HT-29 (cell line): ENCODE measurements at regions not wholly inside any gene's neighbourhood (a gene's known extent, or its start where the extent isn't known, plus 50 kb on each side); places are given as distances from the start of the nearest gene placed in this dataset.

Experiments used
- DNase-seq: peaks from one replicate; pipeline ENCODE4 v3.0.0-alpha.2; 2015; ENCODE audit warnings: low spot score

DNA sequence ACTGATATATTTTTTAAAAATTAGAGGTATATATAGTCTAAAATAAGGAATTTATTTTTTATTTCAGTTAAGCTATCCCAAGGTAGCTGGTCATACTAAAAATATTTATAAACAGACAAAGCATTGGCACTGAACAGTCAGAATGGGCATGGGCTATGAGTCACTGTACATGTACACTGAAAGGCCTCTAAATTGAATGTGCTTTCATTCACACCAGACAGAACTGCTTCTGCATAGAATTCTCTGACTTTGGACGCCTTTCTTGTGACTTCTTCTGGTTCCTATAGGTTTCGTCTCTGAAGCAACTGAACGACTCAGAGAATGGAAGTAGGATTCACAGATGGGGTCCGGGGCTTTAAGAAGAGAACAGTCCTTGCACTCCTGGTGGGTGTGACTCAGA, 394.8 kb upstream of the MEF2C start:
- no peak for DNase-seq

DNA sequence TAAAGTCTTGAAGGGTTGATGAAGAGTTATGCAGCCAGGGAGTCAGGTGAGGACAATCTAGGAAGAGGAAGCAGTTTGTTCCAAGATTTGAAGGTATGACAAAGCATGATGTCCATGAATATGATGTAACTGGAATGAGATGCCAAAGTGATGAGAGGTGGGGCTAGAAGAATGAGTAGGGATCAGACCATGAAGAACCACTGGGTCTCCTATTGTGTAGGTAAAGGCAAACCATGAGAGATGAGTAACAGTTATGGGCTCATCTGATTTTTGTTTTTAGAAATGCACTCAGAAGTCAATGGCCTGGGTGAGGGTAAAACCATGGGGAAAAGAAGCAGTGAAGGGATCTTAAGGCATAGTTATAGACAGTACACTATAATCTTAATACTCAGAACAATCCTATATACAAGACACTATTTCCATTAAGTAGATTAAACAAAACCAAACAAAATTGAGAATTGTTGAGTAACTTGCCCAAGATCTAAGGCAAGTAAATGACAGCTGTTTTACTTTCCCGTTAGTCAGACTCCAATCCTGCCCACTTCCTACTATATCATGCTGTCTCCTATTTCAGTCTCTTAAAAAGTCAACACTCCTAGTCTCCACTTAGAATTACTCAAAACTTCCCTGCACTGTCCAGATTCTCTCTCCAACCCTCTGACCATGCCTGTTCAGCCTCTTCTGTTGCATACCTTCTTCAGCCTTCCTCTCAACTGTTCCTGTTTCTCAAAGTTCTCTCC, 393.8 kb upstream of the MEF2C start:
- no peak for DNase-seq

DNA sequence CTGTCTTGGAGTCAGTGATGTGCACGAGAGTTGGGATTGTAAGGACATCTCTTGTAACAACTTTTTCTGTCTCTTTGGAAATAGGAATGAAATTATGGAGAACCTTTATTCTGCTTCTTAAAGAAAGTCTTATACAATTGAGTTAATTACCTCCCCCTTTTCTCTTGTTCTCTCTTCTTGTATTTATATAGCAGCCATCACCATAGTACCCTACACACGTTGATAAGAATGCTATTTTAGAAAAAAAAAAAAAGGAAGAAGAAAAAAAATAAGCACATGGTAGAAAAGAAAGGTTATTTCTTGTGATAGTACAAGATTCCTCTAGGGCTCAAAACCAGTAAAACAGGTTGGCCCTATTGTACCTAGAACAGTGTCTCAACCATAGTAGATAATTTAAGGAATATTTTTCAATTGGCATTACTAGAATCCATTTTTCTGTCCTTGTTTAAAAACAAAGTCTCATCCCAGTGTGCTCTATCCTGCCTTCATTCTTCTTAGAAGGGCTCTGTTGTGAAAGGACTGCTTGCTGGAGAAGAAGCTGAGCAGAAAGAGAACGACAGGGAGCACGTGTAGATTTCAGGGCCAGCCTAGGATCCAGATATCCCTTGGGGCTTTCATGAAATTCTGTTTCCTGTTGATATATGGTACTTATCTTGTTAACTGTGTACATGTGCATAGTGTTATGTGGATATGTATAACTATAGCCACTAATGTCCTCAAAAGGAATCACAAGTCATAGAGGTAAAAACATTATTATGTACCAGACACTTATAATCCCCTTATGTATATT, 392.3 kb upstream of the MEF2C start:
- DNase-seq = no peak

GRCh38 chr5:89273289-89273688, 390.3 kb upstream of the MEF2C start:
- DNase-seq = no peak

DNA sequence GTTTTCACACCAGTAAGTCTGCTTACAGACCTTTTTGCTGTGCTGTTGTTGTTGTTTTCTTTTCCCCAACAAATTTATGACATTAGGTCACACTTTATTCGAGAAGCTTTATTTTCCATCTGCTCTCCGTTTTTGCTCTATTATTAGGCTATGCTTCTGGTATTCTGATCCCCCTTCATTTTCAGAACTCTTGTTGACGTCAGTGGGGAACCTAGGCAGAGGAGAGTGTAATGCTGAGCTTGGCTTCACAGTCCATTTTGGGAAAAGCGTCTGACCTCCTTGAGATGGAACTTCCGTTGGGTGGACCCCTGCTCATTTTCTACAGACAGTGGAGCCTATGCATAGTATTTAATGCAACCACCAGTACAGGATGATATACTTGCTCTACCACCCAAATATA, 387.9 kb upstream of the MEF2C start:
- no peak for DNase-seq

- no peak for DNase-seq
Observed at GRCh38 chr5:89269721-89270120, 386.7 kb upstream of the MEF2C start.

DNA sequence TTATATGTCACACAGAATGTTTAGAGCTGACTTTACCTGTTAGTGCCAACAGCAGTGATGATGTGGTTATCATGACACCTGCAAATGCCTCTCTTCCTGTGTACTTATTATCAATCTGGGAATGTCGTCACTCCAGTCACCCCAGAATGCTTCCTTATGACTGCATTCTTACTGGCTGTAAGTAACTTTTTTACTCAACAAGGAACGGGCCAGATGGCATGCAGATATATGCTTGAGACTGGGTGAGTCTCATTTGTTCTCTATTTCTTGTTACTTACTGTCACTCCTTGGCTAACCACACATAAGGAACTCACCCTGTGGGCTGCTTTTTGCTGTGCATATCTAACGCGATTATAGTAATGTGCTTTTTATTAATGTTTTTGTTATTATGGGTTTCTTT, 385.5 kb upstream of the MEF2C start:
- peak; percentile 16 for DNase-seq

DNA sequence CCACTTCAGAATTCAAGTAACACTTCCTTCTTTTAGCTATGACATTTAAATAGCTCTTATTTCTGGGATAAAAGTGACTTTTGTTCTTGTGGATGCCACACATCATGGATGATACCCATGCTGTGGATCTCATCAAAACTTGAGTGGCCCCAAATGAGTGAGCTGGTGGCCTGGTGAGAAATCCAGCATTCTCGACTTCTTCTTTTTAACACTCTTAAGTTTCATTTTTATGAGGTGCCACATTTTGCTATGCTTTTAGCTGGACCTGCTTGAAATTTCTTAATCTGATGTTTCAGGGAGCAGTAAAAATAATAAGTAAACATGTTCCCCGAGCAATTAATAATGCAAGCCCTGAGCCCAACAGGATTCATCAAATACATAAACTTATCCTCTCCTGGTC, 384.8 kb upstream of the MEF2C start:
- no peak for DNase-seq

GRCh38 chr5:89265511-89266179, 382.7 kb upstream of the MEF2C start:
- no peak for DNase-seq

DNA sequence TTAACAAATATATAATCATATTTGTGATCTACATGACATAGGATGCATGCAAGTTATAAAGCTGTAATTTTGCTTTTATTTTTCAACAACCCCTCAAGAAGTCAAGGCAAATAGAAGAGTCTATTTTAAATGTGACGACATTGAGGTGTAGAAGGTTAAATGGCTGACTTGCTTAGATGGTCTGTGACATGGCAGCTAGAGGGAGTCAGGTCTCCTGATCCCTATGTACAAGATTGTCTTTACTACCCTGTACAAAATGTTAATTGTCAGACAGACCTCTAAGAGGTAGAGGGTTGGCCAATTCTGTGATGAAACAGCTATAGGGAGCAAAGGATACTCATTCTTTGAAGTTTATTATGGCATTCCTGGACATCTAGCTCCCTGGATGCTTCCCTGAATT, 380.9 kb upstream of the MEF2C start:
- DNase-seq = no peak

GRCh38 chr5:89262030-89262429, 379.0 kb upstream of the MEF2C start:
- no peak for DNase-seq

DNA sequence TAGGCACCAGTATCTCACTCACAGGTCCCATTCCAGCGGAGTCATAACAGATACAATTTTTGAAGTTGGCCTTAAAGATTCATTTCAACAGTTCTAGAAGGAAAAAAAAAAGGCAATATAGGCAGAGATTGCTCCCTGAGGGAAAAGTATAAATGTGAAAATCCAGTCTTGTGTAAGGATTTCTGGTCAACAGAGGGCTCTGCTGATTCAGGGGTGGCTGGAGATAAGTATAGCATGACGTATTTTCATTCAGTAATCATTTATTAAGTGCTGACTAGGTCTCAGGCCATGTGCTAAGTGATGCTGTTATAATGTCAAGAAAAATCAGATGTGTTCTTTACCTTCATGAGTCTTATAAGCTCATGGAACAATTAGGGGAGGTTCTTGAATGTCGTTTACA, 377.3 kb upstream of the MEF2C start:
- DNase-seq = no peak

- DNase-seq = peak; percentile 36
Observed at GRCh38 chr5:89255845-89256463, 373.0 kb upstream of the MEF2C start.

GRCh38 chr5:89253666-89254352, 370.8 kb upstream of the MEF2C start:
- DNase-seq = no peak

DNA sequence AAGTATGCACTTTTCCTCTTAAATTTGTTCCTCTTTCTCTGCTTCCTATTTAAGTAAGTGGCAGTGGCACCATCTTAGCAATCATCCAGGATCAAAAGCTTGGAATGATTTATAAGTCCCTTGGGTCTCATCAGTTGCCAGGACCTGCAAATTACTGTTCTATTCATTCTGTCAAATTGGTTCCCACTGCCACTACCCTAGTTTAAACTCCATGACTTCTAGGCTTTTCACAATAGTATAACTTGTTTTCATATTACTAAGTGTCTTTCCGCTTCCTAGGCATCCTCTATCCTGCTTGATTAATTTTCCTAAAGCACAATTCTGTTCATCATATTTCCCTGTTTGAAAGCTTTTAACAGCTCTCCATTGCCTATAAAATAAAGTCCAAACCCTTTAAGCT, 363.9 kb upstream of the MEF2C start:
- DNase-seq = no peak

DNA sequence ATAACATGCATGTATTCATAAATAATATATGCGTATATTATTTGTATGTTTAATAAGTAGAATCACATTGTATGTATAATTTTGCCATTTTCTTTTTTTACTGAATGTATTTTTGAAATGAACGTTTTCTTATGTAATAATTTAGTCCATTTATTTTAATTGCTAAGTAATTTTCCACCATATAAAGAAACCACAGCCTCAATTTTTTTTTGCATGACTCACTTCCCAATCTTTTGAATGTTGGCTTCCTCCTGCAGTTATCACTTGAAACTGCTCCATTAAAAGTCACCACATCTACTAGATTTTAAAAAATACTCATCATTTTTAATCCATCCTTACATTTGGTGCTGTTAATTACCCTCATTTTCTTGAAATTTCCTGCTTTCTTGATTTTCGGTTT, 363.3 kb upstream of the MEF2C start:
- DNase-seq = no peak

DNA sequence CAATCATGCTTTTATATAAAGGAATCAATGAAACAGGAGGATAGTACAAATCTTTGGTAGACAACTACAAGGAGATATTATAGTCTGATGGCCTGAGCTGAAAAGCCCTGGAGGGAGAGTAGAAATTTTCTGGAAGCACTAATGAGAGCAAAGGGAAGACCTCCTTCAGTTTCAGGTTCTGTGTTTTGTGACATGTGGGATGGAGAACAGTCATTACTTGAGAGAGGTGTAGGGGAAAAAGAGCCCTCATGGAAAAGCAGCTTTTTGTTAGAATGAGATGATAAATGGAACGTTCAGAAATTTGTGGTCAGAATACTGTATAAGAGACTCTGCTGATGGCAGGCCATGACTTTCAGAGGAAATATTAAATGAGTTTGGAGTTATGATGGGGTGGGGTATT, 360.6 kb upstream of the MEF2C start:
- DNase-seq = no peak

- DNase-seq = no peak
Observed at GRCh38 chr5:89241186-89241585, 358.2 kb upstream of the MEF2C start.

GRCh38 chr5:89236900-89237299, 353.9 kb upstream of the MEF2C start:
- DNase-seq = no peak

DNA sequence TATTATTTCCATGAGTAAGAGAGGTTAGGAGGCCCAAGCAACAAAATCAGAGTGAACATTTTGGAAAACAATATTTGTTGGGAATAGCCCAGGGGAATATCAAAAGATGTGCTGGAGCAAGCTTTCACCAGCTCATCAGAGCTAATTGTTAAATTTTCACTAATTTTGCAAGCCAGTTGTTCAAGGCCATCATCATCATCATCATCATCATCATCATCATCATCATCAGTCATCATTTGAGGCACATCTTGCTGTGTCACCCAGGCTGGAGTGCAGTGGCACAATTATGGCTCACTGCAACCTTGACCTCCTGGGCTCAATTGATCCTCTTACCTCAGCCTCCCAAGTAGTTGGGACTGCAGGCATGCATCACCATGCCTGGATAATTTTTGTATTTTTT, 350.5 kb upstream of the MEF2C start:
- no peak for DNase-seq

DNA sequence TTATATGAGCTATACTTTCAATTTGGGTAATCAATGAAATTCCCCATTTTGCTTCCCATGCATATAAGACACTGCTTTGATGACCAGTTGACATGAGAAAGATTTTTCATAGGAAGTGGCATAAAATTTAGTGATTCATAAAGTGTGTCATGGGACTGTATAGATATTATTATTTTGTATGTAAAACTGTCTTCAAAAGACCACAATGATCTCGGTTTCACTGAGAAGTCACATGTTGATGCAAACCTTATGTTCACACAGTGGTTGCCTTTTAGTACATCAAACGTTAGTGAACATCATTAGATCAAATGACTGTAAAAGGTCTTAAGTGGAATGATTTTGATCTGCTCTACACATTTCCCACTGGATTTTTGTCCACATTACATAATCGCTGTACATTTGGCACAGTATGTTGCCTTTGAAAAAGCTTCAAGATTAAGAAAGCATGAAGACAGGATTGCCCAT, 349.2 kb upstream of the MEF2C start:
- no peak for DNase-seq

DNA sequence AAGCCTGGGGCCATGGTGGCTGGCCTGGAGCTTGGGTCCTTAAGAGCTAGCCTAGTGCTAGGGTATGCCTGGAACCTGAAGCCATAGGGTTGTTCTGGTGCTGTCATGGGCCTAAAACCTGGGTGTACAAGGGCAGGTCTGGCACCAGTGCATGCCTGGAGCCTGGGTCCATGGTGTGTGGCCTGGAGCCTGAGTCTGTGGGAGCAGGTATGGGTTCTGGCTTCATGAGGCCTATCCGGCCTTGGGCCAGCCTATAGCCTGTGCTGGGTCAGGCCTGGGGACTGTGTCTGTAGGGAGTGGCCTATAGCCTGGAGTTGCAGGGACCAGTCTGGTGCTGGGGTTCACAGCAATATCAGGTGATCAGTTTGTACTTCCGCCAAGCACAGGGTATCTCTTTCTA, 347.2 kb upstream of the MEF2C start:
- no peak for DNase-seq
